NCI-H446 (cell line): ENCODE measurements at regions not wholly inside any gene's neighbourhood (a gene's known extent, or its start where the extent isn't known, plus 50 kb on each side); places are given as distances from the start of the nearest gene placed in this dataset.
"Not testable (repeated sequence)": the region's sequence is repeated elsewhere in the genome, so short reads cannot be mapped to it uniquely, and the experiment has no call there.

Source experiments
- DNase-seq, 2 experiments: peaks; one replicate each; lab custom pipeline; 2025; lab: John Stamatoyannopoulos, UW

DNA sequence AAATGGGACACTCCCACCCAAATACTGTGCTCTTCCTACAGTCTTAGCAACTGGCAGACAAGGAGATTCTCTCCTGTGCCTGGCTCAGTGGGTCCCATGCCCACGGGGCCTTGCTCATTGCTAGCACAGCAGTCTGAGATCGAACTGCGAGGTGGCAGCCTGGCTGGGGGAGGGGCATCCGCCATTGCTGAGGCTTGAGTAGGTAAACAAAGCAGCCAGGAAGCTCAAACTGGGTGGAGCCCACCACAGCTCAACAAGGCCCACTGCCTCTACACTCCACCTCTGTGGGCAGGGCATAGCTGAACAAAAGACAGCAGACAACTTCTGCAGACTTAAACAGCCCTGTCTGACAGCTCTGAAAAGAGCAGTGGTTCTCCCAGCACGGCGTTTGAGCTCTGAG is 174.8 kb downstream of the COL12A1 start:
- not testable (repeated sequence) for DNase-seq

GRCh38 chr6:75029333-75029732 is 176.5 kb downstream of the COL12A1 start:
- DNase-seq = no peak

DNA sequence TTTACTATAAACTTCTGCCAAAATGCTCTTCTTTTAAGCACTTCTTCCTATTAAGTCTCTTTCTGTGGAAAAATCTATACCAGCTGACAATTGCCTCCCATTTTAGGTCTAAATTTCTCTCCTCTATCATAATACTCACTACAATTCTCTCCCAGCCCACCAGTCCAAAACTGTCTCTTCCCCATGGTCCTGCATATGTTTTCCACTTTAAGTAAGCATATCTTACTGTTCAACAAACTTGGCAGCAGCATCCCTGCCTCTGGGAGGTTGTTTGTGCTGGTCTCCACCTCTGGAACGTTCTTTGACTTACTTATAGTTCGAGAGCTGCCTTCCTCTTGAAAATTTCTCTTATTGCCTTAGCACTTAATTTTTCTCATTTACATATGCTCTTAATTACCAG is 180.5 kb downstream of the COL12A1 start:
- DNase-seq = no peak

DNA sequence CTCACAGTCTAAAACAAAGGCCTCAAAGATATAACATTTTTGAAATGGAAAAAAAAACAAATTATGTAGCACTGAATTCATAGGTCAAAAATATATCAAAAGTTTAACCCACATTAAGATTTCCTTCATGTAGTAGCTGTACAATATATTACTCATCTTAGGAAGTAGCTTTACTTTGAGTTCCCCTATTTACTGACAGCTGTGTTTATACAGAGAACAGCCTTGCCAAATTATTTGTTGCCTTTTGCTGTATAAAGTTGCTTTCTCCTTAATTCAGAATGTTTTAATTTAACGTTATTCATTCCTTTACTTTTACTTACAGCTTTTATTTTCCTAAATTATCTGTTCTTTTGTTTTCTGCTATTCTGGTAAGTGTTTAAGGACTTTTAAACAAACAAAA is 181.0 kb downstream of the COL12A1 start:
- DNase-seq = no peak

DNA sequence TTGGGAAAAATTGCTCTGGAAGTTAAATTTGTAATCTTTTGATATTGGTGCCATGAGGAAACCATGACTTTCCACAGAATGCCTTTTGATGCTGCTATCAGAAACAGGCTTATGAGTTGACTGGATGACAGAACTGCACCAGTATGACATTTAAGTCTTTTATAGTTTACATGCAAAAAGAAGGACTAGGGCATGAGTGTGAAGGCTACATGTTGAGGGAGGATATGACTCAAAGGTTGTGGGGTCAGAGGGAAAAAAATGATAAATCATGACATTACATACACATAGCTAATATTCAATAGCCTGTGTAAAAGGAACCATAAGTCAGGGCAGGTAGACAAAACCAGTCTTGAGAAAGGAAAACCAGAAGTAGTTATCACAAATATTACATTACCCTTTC is 182.2 kb downstream of the COL12A1 start:
- no peak for DNase-seq

- DNase-seq = no peak
Observed at GRCh38 chr6:75020971-75021370, 184.9 kb downstream of the COL12A1 start.

GRCh38 chr6:75020376-75020775 is 185.5 kb downstream of the COL12A1 start:
- no peak for DNase-seq

DNA sequence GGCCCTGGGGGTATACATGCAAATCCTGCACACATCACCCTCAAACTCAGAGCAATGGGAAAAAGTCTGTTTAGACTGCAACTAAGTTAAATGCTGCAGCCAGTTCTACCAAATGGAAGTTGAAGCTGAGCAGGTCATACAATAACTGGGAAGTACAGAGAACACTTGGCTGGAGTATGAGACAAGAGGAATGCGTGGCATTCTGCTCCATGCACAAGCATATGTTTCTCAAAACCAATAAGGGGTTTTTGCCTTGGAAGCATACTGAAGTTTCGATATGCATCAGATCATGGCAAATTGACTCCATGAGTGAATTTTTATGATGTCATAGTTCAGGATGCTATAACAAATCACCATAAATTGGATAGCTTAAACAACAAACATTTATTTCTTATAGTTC is 193.8 kb downstream of the COL12A1 start:
- no peak for DNase-seq

GRCh38 chr6:75003984-75004383 is 201.9 kb downstream of the COL12A1 start:
- not testable (repeated sequence) for DNase-seq

DNA sequence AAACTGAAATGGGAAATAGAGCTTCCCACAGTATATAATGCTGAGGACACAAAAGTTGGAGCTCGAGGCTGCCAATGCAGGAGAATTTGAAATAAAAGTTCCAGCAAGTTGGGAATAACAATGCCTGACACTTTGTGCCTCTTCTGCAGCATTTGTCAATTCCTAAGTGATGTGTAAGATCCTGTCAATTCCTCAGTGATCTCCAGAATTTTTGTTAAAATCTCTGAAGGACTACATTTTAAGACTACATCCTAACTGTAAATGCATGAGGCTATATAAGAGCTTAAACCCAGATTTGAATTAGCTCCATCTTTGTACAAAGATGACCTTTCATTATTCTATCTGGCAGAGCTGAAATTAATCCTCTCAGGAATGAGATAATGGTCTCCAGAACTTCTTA is 208.2 kb downstream of the COL12A1 start:
- no peak for DNase-seq

- no peak for DNase-seq
Observed at GRCh38 chr6:74993136-74993535, 212.7 kb downstream of the COL12A1 start.

DNA sequence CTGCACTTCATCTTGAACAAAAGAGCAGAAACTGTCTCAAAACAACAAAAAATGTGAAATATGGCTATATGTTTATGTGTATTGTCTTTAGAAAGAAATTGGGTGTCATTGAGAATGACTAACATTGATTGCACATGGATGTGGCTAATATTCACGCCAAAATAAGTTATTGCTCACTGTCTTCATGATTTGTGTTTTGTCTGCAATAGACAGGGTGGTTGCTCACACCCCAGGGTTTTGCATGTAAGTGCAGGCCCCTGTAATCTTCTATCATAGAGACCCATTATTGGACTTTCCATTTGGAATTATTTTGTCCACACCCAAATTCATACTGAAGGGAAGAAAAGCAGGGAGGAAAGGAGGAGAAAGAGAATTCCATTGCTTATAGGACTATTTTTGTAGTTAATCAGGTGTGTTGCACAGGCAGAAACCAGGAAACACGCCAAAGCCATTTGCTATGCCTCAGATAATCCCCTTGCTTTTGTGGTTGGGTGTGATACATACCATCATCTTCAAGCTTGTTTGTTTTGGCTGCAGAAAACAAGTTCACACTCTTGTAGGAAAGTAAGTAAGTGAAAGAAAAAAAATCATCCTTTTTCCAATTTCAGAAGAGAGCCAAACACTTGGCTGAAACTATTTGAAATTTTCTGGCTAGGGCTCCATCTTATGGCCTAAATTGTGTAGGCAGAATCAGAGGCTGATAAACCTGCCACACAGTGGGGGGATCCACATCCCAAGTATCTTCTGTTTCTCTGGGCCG is 214.1 kb downstream of the COL12A1 start:
- DNase-seq = no peak

DNA sequence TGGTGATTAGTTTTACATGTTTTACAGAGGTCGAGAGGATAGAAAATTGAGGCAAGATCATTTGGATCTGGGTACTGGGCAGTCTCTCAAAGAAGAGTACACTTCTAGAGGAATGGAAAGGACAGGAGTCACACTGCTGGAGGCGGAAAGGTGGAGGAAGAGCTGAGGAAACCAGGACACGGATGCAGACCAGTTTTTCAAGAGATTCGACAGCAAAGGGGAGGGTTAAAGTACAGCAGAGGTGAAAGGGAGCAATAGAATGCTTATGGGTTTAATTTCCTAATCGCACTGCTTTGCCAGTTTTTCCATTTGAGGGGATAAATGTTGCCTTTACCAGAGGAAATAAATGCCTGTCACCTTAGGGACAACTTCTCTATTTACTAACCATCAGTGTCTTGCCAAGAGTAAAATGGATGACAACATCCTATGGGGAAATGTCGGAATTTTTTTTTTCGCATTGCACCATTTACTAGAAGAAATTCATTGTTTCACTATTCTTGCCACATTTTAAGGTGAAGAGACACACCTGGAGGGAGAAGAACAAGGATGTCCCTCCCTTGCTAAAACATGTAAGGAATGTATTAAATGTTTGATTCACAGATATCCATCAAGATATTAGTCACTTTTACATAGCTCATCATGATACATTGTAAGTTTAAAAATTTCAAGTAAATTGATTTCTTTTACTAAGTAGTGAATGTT is 226.6 kb downstream of the COL12A1 start:
- no peak for DNase-seq

DNA sequence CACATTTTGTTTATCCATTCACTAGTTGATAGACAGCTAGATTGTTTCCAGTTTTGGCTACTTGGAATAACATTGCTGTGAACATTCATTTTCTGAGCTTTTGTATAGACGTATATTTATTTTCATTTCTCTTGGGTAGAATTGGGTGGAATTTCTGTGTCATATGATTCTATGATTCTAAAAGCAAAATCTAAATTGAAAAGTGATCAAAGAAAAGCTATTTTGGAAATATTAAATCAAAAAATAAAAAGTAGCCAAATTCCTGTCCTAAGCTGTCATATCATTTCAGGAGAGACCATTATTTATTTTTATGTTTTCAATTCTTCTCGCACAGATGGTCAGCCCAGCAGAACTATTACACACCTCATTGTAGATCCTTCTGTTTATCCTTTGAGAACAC is 229.2 kb downstream of the COL12A1 start:
- no peak for DNase-seq

GRCh38 chr6:74976026-74976425 is 229.8 kb downstream of the COL12A1 start:
- DNase-seq = no peak

DNA sequence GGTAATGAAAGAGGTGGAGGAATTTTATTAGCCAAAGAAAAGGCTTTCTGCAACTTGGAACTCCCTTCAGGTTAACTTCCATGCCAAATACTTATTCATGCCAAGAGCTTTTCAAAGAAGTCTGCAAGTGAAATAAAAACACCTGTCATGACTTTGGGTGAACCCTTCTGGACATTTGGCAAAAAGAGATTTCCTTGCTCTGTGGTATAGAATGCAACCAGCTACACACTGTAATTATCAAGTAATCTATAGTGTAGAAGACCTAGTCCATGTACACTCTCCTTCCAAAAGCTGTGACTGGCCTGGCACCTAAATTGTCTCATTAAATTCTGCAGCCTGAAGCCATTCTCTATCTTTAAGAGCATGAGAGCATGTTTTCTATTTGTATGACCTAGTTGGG is 232.3 kb downstream of the COL12A1 start:
- no peak for DNase-seq

DNA sequence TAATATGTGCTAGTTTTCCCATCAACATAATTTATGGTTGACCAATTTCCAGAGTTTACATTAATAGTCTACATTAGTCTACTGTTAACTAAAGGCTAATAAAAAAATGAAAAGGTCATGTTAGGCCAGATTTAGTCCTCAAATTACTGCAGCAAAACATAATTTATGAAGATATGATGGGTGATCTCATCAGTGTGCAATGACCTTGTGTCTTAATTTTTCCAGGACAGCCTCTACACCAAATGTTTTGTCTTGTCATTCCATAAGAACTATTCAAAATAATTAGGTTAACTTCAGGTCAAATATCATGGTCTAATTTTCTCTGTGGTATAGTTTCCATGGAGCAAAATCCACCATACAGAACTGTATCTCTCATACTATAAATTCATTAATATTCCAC is 234.2 kb downstream of the COL12A1 start:
- no peak for DNase-seq

GRCh38 chr6:74969591-74970267 is 236.1 kb downstream of the COL12A1 start:
- DNase-seq = no peak

- DNase-seq = no peak
Observed at GRCh38 chr6:74967821-74968220, 238.0 kb downstream of the COL12A1 start.

GRCh38 chr6:74966712-74967111 is 239.1 kb downstream of the COL12A1 start:
- DNase-seq = no peak

DNA sequence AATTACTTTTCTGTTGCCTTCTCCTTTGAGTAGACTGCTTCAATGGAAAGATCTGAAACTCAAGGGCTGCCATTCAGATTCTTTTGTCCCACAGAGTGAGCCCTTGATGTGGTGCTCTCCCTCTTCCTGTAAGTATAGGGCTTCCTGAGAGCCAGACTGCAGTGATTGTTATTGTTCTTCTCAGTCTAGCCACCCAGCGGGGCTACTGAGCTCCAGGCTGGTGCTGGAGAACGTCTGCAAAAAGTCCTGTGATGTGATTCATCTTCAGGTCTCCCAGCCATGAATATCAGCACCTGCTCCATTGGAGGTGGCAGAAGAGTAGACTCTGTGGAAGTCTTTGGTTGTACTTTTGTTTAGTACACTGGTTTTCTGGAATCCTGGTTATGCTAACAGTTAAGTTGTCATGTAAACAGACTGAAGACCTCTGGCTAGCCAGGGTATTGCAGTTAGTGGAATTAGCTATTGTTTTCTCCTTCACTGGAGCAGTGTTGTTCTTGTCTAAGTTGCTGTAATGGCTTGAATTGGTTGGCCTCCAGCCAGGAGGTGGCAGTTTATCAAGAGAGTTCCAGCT is 240.9 kb downstream of the COL12A1 start:
- no peak for DNase-seq

DNA sequence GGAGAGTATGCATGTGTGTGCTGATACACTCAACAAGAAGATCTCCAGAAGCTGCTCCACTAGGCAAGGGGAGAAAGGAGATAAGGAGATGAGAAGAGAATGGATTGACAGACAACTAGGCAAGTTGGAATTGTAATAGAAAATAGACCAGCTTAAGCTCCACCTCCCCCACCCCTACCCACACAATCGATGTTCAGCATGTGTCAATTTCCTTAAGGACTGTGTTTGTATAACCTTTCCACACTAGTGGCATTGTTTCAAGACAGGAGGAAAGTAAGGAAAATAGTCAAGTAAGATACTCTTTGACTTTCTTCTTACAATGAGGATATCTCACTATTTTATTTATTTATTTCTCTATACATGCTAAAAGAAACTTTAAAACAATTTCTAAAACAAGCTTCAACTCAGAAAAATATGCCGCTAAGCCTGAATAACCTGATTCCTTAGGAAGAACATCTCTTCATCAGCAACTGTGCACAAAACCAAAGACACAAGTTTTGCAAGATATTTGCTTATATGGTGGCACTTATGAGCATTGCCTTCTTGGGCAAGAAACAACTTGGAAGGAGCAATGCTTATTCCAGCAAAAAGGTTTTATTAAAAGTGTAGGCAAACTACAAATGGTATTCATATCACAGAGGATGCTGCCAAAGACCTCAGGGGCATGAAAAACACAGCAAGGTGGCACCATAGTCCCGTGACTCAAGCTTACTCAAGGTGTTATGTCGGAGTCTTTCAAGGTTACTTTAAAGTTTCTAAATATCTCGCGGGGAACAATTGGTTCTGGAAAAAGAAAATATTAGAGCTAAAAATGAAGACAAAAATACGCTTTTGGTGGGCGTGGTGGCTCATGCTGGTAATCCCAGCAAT is 249.1 kb downstream of the COL12A1 start:
- no peak for DNase-seq
